H1 (cell line): ENCODE measurements at regions not wholly inside any gene's neighbourhood (a gene's known extent, or its start where the extent isn't known, plus 50 kb on each side); places are given as distances from the start of the nearest gene placed in this dataset.
"Not testable (repeated sequence)": the region's sequence is repeated elsewhere in the genome, so short reads cannot be mapped to it uniquely, and the experiment has no call there.

ENCODE experiments used
- CTCF ChIA-PET: fragments of 300-600 bp; sonication (Branson Sonifier 250); formaldehyde crosslinking; loops from one replicate; lab custom pipeline; 2021; ENCODE audit not compliant: partially characterized antibody; lab: Charles Lee
- POLR2A ChIA-PET: fragments of 300-600 bp; sonication (Branson Sonifier 250); formaldehyde crosslinking; loops from one replicate; lab custom pipeline; 2021; ENCODE audit warnings: inconsistent platforms; ENCODE audit not compliant: partially characterized antibody; lab: Charles Lee
- DNase-seq, 2 experiments: peaks; one replicate each; pipeline versions ENCODE4 v3.0.0 to v3.0.0-alpha.2; 2010 to 2022; ENCODE audit warnings: low spot score in 2 of 2, low read depth in 1 of 2, mixed read lengths in 1 of 2
- FAIRE-seq: peaks from 2 replicates; lab custom pipeline; 2011; peaks lifted over from hg19 to GRCh38; lab: Jason Lieb, UNC
- H2AFZ ChIP-seq: 2 replicates; pipeline ENCODE4 v1.8.1; 2012; ENCODE audit warnings: low read length, inconsistent platforms
- H2AK5ac ChIP-seq: 2 replicates; pipeline ENCODE4 v1.6.1; 2013; ENCODE audit warnings: low read depth, low read length
- H2BK120ac ChIP-seq: replicated peaks from 2 replicates; pipeline ENCODE3; 2013; ENCODE audit warnings: low read depth, low read length, inconsistent platforms
- H2BK12ac ChIP-seq: 2 replicates; pipeline ENCODE4 v1.6.1; 2013; ENCODE audit warnings: low read depth, low read length
- H2BK15ac ChIP-seq: 2 replicates; pipeline ENCODE4 v1.6.1; 2013; ENCODE audit warnings: low read length
- H2BK20ac ChIP-seq: 2 replicates; pipeline ENCODE4 v1.6.1; 2013; ENCODE audit warnings: low read length
- H2BK5ac ChIP-seq: 2 replicates; pipeline ENCODE4 v1.6.1; 2013; ENCODE audit warnings: low read depth, low read length
- H3K14ac ChIP-seq: 2 replicates; pipeline ENCODE4 v1.6.1; 2013; ENCODE audit warnings: inconsistent platforms; ENCODE audit not compliant: insufficient read length
- H3K18ac ChIP-seq: 2 replicates; pipeline ENCODE4 v1.6.1; 2013; ENCODE audit warnings: low read length; ENCODE audit errors: extremely low read depth
- H3K23ac ChIP-seq: 2 replicates; pipeline ENCODE4 v1.6.1; 2013; ENCODE audit warnings: inconsistent platforms; ENCODE audit not compliant: insufficient read length
- H3K23me2 ChIP-seq: 2 replicates; pipeline ENCODE4 v1.6.1; 2013; ENCODE audit warnings: low read depth, low read length
- H3K27ac ChIP-seq: 2 replicates; pipeline ENCODE4 v1.6.1; 2011; ENCODE audit warnings: low read depth, low read length, inconsistent platforms
- H3K27me3 ChIP-seq, 4 experiments: replicated peaks in 1 of 4; 1 replicate in 1 of 4; 2 replicates in 3 of 4; pipeline versions ENCODE4 v1.6.1 to v1.8.1; 2011 to 2013; ENCODE audit warnings: low read length in 3 of 4, mild to moderate bottlenecking in 3 of 4, inconsistent platforms in 2 of 4, mixed read lengths in 2 of 4, moderate library complexity in 1 of 4; ENCODE audit not compliant: control insufficient read depth in 3 of 4, insufficient read depth in 3 of 4; ENCODE audit errors: extremely low read depth in 1 of 4
- H3K36me3 ChIP-seq, 4 experiments: 2 replicates each; pipeline versions ENCODE4 v1.6.1 to v1.8.1; 2011 to 2013; ENCODE audit warnings: mild to moderate bottlenecking in 4 of 4, low read length in 3 of 4, moderate library complexity in 2 of 4, control low read depth in 1 of 4, inconsistent platforms in 1 of 4; ENCODE audit not compliant: insufficient read depth in 4 of 4, control insufficient read depth in 2 of 4
- H3K4ac ChIP-seq: replicated peaks from 2 replicates; pipeline ENCODE3; 2013; ENCODE audit warnings: low read length, low read depth, mixed read lengths, inconsistent platforms; ENCODE audit not compliant: insufficient read length
- H3K4me1 ChIP-seq, 4 experiments: replicated peaks in 1 of 4; 1 replicate in 1 of 4; 2 replicates in 3 of 4; pipeline versions ENCODE4 v1.6.1 to v1.8.1; 2011 to 2013; ENCODE audit warnings: low read length in 3 of 4, inconsistent platforms in 2 of 4, mixed read lengths in 1 of 4; ENCODE audit not compliant: insufficient read depth in 4 of 4, control insufficient read depth in 3 of 4
- H3K4me2 ChIP-seq, 2 experiments: 2 replicates each; pipeline versions ENCODE4 v1.6.1 to v1.8.1; 2011 to 2013; ENCODE audit warnings: low read depth in 2 of 2, low read length in 2 of 2, control low read depth in 1 of 2, inconsistent platforms in 1 of 2, mild to moderate bottlenecking in 1 of 2; ENCODE audit not compliant: insufficient read depth in 1 of 2
- H3K4me3 ChIP-seq, 4 experiments: fragments of 200-600, 300-600 bp in 1 of 4; sonication (generic), shearing (Covaris generic), sonication (Bioruptor Twin) in 1 of 4; 2 replicates each; pipeline versions ENCODE4 v1.5.1 to v1.8.1; 2011 to 2016; ENCODE audit warnings: low read length in 4 of 4, low read depth in 3 of 4, control low read depth in 2 of 4, inconsistent platforms in 2 of 4, mild to moderate bottlenecking in 2 of 4, mixed read lengths in 1 of 4, moderate library complexity in 1 of 4; ENCODE audit not compliant: insufficient read depth in 2 of 4; ENCODE audit errors: extremely low read depth in 1 of 4
- H3K56ac ChIP-seq: replicated peaks from 2 replicates; pipeline ENCODE3; 2013; ENCODE audit warnings: low read depth, mild to moderate bottlenecking, mixed read lengths, low read length, inconsistent platforms; ENCODE audit not compliant: insufficient read length
- H3K79me1 ChIP-seq: 2 replicates; pipeline ENCODE4 v1.6.1; 2013; ENCODE audit warnings: low read depth, low read length, control low read depth
- H3K79me2 ChIP-seq, 2 experiments: 2 replicates each; pipeline versions ENCODE4 v1.6.1 to v1.8.1; 2012 to 2013; ENCODE audit warnings: low read length in 2 of 2, mild to moderate bottlenecking in 2 of 2, inconsistent platforms in 1 of 2; ENCODE audit not compliant: insufficient read depth in 2 of 2, control insufficient read depth in 1 of 2
- H3K9ac ChIP-seq, 4 experiments: replicated peaks in 1 of 4; 1 replicate in 1 of 4; 2 replicates in 3 of 4; pipeline versions ENCODE4 v1.6.1 to v1.8.1; 2011 to 2013; ENCODE audit warnings: low read depth in 3 of 4, low read length in 3 of 4, control low read depth in 2 of 4, mild to moderate bottlenecking in 2 of 4, moderate library complexity in 2 of 4, inconsistent platforms in 1 of 4; ENCODE audit errors: extremely low read depth in 1 of 4
- H3K9me3 ChIP-seq, 2 experiments: 2 replicates each; pipeline versions ENCODE4 v1.6.1 to v1.8.1; 2012 to 2013; ENCODE audit warnings: mild to moderate bottlenecking in 2 of 2, moderate library complexity in 2 of 2, control low read depth in 1 of 2, inconsistent platforms in 1 of 2, low read depth in 1 of 2, low read length in 1 of 2, mixed read lengths in 1 of 2; ENCODE audit not compliant: insufficient read depth in 2 of 2
- H4K20me1 ChIP-seq, 2 experiments: replicated peaks in 1 of 2; 2 replicates each; pipeline versions ENCODE3 to v1.8.1; 2011 to 2013; ENCODE audit warnings: inconsistent platforms in 2 of 2, low read length in 2 of 2, mild to moderate bottlenecking in 1 of 2; ENCODE audit not compliant: insufficient read depth in 2 of 2, control insufficient read depth in 1 of 2
- H4K5ac ChIP-seq: 2 replicates; pipeline ENCODE4 v1.6.1; 2013; ENCODE audit warnings: low read length, low read depth, mixed read lengths, inconsistent platforms; ENCODE audit not compliant: insufficient read length
- H4K8ac ChIP-seq: 2 replicates; pipeline ENCODE4 v1.8.0; 2013; ENCODE audit warnings: mild to moderate bottlenecking, moderate library complexity, low read length, inconsistent platforms; ENCODE audit not compliant: insufficient read depth; ENCODE audit errors: extremely low read depth
- H4K91ac ChIP-seq: replicated peaks from 2 replicates; pipeline ENCODE3; 2013; ENCODE audit warnings: low read length, mixed read lengths, inconsistent platforms; ENCODE audit not compliant: insufficient read length
- WGBS, 2 experiments: shearing (Covaris generic) in 1 of 2; methylation state at CpG; one replicate each; pipeline versions ENCODE4 v1.1.6 to v1.1.7; 2013 to 2015; ENCODE audit warnings: low lambda C conversion rate in 2 of 2, mixed read lengths in 2 of 2, inconsistent platforms in 1 of 2, low coverage in 1 of 2, missing lambda C conversion rate in 1 of 2; ENCODE audit not compliant: insufficient replicate concordance in 2 of 2, insufficient coverage in 1 of 2, insufficient read length in 1 of 2; ENCODE audit errors: extremely low coverage in 1 of 2, missing lambda C conversion rate in 1 of 2; 5-methylcytosine and 5-hydroxymethylcytosine counted together

- H4K91ac ChIP-seq, H3K9me3 ChIP-seq, POLR2A ChIA-PET, H3K27me3 ChIP-seq, H3K36me3 ChIP-seq, H3K79me1 ChIP-seq, H4K20me1 ChIP-seq, H2BK120ac ChIP-seq, H2AK5ac ChIP-seq, FAIRE-seq, H3K56ac ChIP-seq, H3K27ac ChIP-seq, H2BK20ac ChIP-seq, H4K5ac ChIP-seq, H3K4me1 ChIP-seq, H3K9ac ChIP-seq, H2AFZ ChIP-seq, H4K8ac ChIP-seq, H2BK12ac ChIP-seq, H3K23ac ChIP-seq, H3K4me2 ChIP-seq, CTCF ChIA-PET, H2BK5ac ChIP-seq, H2BK15ac ChIP-seq, H3K4ac ChIP-seq, H3K4me3 ChIP-seq, H3K14ac ChIP-seq, H3K18ac ChIP-seq, H3K23me2 ChIP-seq, DNase-seq, H3K79me2 ChIP-seq: not testable (repeated sequence)
- WGBS, 2 experiments, result 96% methylated on average over 3 of the region's 3 CpGs; no CpG with 5 or more reads in 1 of the 2 experiments
Measured at GRCh38 chr9:13907842-13908241, 406.1 kb downstream of the NFIB start.
